BE2C (cell line): ENCODE measurements at regions not wholly inside any gene's neighbourhood (a gene's known extent, or its start where the extent isn't known, plus 50 kb on each side); places are given as distances from the start of the nearest gene placed in this dataset.

Experiments used
- DNase-seq: peaks from one replicate; pipeline ENCODE4 v3.0.0-alpha.2; 2020
- H3K27me3 ChIP-seq: fragments of 250-450 bp; sonication (Bioruptor Pico); 2 replicates; pipeline ENCODE4 v1.5.1; 2020; ENCODE audit warnings: mild to moderate bottlenecking
- H3K36me3 ChIP-seq: fragments of 250-450 bp; sonication (Bioruptor Pico); 2 replicates; pipeline ENCODE4 v1.5.1; 2020; ENCODE audit warnings: mild to moderate bottlenecking
- H3K4me1 ChIP-seq: fragments of 250-450 bp; sonication (Bioruptor Pico); 2 replicates; pipeline ENCODE4 v1.5.1; 2020
- H3K4me3 ChIP-seq: 2 replicates; pipeline ENCODE4 v1.5.1; 2011; ENCODE audit warnings: low read depth, low read length
- H3K9me3 ChIP-seq: fragments of 250-450 bp; sonication (Bioruptor Pico); 2 replicates; pipeline ENCODE4 v1.5.1; 2020
- CTCF ChIP-seq: IDR thresholded peaks from 2 replicates; pipeline ENCODE4 v1.5.1; 2012; ENCODE audit warnings: mild to moderate bottlenecking, low read depth, low read length

GRCh38 chr12:24554612-24555295 lies 394.1 kb downstream of the BCAT1 start:
- no peak for TF ChIP-seq CTCF
- H3K4me1 ChIP-seq = no peaks in the 10 kb centered on the region
- no peak for DNase-seq

GRCh38 chr12:24553259-24553658 lies 395.6 kb downstream of the BCAT1 start:
- TF ChIP-seq CTCF = no peak
- Histone ChIP-seq H3K4me1 (no peaks in the 10 kb centered on the region), H3K4me3 (no peak overlapping the region), H3K36me3 (no peaks in the 10 kb centered on the region), H3K9me3 (no peaks in the 10 kb centered on the region), H3K27me3 (no peaks in the 10 kb centered on the region)
- DNase-seq = no peak

More at GRCh38 chr12:24554612-24555295, 394.1 kb downstream of the BCAT1 start:
- Histone ChIP-seq H3K36me3 (no peaks in the 10 kb centered on the region), H3K9me3 (no peaks in the 10 kb centered on the region), H3K4me3 (no peak overlapping the region), H3K27me3 (no peaks in the 10 kb centered on the region; the same call in 1 of the 2 replicates)

GRCh38 chr12:24551163-24551786 lies 397.6 kb downstream of the BCAT1 start:
- DNase-seq = no peak

GRCh38 chr12:24550609-24551008 lies 398.3 kb downstream of the BCAT1 start:
- H3K4me3 ChIP-seq = no peak overlapping the region
- DNase-seq = no peak

More at GRCh38 chr12:24551163-24551786, 397.6 kb downstream of the BCAT1 start:
- Histone ChIP-seq H3K36me3 (no peaks in the 10 kb centered on the region), H3K4me3 (no peak overlapping the region), H3K4me1 (no peaks in the 10 kb centered on the region), H3K9me3 (no peaks in the 10 kb centered on the region; the same call in 1 of the 2 replicates), H3K27me3 (no peaks in the 10 kb centered on the region)
- no peak for TF ChIP-seq CTCF

GRCh38 chr12:24546661-24547060 lies 402.2 kb downstream of the BCAT1 start:
- TF ChIP-seq CTCF = no peak
- DNase-seq = no peak
- Histone ChIP-seq H3K27me3 (no peaks in the 10 kb centered on the region), H3K36me3 (no peaks in the 10 kb centered on the region), H3K4me3 (no peak overlapping the region), H3K9me3 (no peaks in the 10 kb centered on the region; the same call in 1 of the 2 replicates), H3K4me1 (no peaks in the 10 kb centered on the region)

More at GRCh38 chr12:24550609-24551008, 398.3 kb downstream of the BCAT1 start:
- no peak for TF ChIP-seq CTCF
- Histone ChIP-seq H3K4me1 (no peaks in the 10 kb centered on the region), H3K27me3 (no peaks in the 10 kb centered on the region), H3K36me3 (no peaks in the 10 kb centered on the region), H3K9me3 (no peaks in the 10 kb centered on the region; the same call in 1 of the 2 replicates)

- Histone ChIP-seq H3K4me1 (no peaks in the 10 kb centered on the region), H3K36me3 (no peaks in the 10 kb centered on the region), H3K4me3 (no peak overlapping the region), H3K27me3 (no peaks in the 10 kb centered on the region), H3K9me3 (no peaks in the 10 kb centered on the region; the same call in 1 of the 2 replicates)
- no peak for DNase-seq
- no peak for TF ChIP-seq CTCF
These were observed 402.8 kb downstream of the BCAT1 start for GRCh38 chr12:24546084-24546483.
